ENCODE measurements at regions not wholly inside any gene's neighbourhood (a gene's known extent, or its start where the extent isn't known, plus 50 kb on each side); places are given as distances from the start of the nearest gene placed in this dataset.

DNA sequence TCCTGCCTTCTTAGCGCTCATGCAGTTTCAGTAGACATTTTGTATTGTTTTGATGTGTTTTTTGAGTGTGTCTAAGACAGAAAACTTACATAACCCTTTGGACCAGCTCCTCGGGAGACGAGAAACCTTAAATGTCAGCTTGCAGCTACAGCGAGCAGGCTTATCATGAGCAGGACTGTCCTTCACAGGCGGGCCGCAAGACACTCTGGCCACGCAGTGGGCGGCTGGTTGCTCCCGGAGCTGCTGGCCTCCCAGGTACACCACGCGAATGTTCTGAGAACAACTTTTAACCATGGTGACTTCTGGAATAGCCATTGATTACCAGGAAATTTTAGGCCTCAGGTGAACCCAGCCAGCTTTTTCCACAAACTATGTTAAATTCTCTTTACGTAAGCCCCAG, 164.1 kb upstream of the DIO3 start:
- no peak for TF ChIP-seq POLR2A (IDR thresholded peaks at IDR 0.05)
- TF ChIP-seq, protein P1, sequence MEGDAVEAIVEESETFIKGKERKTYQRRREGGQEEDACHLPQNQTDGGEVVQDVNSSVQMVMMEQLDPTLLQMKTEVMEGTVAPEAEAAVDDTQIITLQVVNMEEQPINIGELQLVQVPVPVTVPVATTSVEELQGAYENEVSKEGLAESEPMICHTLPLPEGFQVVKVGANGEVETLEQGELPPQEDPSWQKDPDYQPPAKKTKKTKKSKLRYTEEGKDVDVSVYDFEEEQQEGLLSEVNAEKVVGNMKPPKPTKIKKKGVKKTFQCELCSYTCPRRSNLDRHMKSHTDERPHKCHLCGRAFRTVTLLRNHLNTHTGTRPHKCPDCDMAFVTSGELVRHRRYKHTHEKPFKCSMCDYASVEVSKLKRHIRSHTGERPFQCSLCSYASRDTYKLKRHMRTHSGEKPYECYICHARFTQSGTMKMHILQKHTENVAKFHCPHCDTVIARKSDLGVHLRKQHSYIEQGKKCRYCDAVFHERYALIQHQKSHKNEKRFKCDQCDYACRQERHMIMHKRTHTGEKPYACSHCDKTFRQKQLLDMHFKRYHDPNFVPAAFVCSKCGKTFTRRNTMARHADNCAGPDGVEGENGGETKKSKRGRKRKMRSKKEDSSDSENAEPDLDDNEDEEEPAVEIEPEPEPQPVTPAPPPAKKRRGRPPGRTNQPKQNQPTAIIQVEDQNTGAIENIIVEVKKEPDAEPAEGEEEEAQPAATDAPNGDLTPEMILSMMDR (IDR thresholded peaks at IDR 0.05), result no peak
